HG03575 (cell line): ENCODE measurements at regions not wholly inside any gene's neighbourhood (a gene's known extent, or its start where the extent isn't known, plus 50 kb on each side); places are given as distances from the start of the nearest gene placed in this dataset.
"Not testable (repeated sequence)": the region's sequence is repeated elsewhere in the genome, so short reads cannot be mapped to it uniquely, and the experiment has no call there.

Experiments
- ATAC-seq: cut with Tn5 transposase; IDR thresholded peaks from one replicate; pipeline ENCODE4 v1.9.1; 2021; ENCODE audit not compliant: unreplicated experiment, insufficient number of reproducible peaks, low FRiP score; ENCODE audit errors: extremely low read depth

GRCh38 chr14:89701211-89702043 is 253.1 kb downstream of the EFCAB11 start:
- no peak for ATAC-seq

DNA sequence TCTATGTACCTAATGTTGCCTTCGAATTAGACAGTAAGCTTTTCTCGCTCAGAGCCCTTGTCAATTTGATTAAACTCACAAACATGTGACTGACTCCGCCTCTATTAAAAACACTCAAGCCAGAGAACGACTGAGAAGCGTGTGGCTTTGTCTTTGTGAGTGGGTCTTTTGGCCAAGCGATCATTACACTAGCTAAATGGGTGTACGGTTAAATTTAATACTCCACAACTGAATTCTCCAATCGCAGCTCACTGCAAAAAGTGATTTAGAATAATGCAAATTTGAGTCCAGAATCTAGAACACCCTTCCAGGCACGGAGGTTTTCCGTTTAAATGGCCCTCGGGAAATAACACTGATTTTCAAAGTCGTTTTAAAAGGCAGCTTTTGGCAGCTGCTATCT is 253.7 kb downstream of the EFCAB11 start:
- ATAC-seq, result no peak

DNA sequence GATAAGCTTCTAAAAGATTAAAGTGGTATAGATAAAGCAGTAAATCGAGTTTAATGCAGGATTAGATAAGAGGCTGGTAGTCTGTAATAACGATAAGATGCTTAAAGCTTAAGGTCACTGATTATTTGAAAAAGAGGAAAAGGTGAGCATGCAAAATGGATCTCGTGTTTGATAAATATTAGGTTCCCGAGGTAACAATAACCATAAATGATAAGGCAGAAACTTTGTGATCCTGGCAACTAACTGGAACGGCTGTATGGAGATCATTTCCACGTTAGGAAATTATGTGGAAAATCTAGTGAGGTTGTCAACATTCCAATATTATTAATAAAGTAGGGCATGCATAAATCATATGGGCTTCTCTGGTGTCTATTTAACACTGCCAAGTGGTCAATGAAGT is 255.5 kb downstream of the EFCAB11 start:
- no peak for ATAC-seq

DNA sequence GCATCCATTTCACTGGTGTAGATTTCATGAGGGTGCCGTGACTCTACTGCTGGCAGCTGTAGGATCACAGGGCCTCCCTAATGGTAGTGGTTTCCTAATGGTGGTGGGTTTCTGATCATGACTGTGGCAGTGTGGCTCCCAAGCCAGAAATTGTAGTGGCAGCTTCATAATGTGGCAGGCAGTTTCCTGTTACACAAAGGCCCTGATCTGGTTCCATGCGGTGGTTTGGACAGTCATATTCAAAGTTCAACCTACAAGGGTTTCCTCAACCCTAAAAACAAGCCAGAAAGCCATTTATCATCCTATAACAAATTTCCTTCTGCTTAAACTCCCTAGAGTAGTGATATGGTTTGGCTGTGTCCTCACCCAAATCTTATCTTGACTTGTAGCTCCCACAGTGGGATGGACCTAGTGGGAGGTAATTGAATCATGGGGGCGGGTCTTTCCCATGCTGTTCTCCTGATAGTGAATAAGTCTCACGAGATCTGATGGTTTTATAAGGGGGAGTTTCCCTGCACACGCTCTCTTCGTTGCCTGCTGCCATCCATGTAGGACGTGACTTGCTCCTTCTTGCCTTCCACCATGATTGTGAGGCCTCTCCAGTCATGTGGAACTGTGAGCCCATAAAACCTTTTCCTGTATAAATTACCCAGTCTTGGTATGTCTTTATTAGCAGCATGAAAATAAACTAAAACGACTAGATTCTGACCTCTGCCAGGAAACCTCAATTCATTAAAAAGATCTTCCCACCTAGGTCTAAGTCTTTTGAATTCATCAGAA is 257.1 kb downstream of the EFCAB11 start:
- ATAC-seq, result no peak

- no peak for ATAC-seq
Measured at GRCh38 chr14:89695846-89696245, 258.7 kb downstream of the EFCAB11 start.

DNA sequence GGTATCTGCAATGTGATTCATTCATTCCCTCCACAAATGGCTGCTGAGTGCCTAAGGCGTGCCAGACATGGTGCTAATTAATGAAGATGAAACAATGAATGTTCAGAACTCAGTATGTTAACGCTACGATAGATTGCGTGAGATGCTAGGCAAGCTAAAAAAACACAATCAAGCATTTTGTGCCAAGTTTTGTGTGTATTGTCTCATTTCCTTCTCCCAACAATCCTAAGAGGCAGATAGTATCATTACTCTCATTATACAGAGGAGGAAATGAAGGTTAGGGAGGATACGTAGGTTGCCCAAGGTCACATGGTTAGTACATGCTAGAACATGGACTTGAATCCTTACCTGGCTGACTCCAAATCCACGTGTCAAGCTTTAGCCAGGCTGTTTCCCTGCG is 264.4 kb downstream of the EFCAB11 start:
- ATAC-seq, result no peak

- not testable (repeated sequence) for ATAC-seq
Measured at GRCh38 chr14:89689711-89690110, 264.8 kb downstream of the EFCAB11 start.

DNA sequence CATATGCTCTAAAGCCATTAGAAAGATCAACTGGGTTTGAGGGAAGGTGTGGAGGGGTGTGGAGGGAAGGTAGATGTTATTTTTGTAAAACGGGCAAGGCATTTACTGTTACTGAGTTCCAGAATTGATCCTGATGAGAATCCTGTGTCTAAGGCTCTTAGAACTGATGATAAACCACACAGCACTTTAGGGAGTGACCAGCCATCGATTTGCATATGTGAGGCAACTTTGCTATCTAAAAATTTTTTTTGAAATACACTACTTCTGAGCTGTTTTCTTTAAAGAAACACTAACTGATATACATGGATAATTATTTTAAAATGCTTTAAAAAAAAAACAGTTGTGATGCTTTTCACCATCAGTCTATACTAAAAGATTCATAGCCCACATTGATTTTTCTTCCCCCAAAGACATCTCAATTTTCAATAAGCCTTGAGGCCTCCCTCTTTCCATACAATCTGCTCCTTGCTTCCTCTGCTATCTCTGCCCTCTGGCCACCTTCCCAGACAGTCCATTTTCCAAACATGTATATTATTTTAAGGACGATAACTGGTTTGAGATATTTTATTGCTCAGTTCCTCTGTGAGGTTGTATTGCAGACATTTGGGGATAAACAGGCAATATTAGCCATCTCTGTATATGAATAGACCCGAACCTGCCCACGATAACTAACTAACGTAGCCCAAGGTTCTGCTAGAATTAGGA is 265.9 kb downstream of the EFCAB11 start:
- ATAC-seq, result no peak

DNA sequence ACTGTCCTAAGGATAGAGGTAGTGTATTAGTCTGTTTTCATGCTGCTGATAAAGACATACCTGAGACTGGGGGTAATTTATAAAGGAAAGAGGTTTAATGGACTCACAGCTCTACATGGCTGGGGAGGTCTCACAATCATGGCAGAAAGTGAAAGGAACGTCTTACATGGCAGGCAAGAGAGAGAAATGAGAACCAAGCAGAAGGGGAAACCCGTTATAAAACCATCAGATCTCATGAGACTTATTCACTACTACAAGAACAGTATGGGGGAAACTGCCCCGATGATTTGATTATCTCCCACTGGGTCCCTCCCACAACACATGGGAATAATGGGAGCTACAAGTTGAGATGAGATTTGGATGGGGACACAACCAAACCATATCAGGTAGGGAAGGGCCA is 267.4 kb downstream of the EFCAB11 start:
- not testable (repeated sequence) for ATAC-seq

- ATAC-seq, result no peak
Measured at GRCh38 chr14:89684139-89684538, 267.1 kb upstream of the FOXN3 start.

- ATAC-seq, result peak; percentile 60
Measured at GRCh38 chr14:89681086-89682018, 264.3 kb upstream of the FOXN3 start.

DNA sequence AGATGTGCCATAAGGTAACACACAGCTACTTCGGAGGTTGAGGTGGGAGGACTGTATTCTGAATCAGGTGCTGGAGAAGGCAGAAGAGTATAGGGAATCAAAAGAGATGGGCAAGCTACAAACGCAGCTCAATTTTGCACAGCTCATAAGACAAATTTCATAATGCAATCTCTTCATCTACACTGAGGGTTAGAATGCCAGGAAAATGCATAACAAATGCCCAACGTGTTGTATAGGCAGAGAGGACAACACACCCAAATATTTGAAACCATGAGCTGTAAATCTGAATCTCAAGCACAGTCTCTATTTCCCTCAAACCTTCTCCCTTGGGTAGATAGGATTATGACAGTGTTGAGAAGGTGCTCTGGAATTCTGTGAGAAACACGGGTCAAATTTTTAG is 263.1 kb upstream of the FOXN3 start:
- no peak for ATAC-seq

DNA sequence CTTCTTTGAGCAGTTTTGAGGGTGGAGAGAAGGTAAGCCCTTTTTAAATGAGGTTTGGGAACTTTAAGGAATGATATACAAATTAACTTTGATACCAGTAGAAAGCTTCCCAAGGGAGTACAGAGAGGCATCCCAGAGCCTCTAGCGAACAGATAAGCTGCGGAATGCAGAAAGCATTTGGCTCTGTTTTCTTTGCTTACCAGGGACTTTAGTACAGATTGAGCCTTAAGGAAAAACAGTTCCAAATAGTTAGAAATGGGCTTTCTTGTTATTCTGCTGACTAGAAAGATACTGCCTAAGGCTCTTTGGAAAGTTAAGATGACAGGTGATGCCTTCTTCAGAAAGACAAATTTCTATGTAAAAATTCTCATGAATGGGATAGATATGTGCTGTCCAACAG is 261.7 kb upstream of the FOXN3 start:
- no peak for ATAC-seq

DNA sequence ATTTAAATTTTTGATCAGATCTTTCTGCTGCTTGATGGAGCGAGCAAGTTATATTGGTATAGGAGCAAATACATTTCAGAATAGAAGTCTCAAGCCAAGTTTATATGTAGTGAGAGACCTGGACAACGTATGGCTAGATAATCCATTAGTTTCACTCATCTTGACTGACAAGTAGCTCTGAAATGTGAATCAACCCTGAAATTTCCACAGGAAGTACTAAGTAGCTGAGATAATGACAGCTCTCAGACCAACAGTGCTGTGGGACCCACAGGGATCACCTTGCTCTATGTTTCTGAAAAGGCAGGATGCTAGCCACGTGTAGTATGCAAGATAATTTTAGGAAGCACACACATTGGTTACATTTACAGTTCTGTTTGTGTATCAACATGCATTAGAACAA is 258.6 kb upstream of the FOXN3 start:
- no peak for ATAC-seq

GRCh38 chr14:89674936-89675335 is 257.9 kb upstream of the FOXN3 start:
- no peak for ATAC-seq

GRCh38 chr14:89674240-89674639 is 257.2 kb upstream of the FOXN3 start:
- no peak for ATAC-seq

- ATAC-seq, result no peak
Measured at GRCh38 chr14:89673512-89674225, 256.6 kb upstream of the FOXN3 start.
